Urinary bladder (tissue), 3 donors: ENCODE measurements at regions not wholly inside any gene's neighbourhood (a gene's known extent, or its start where the extent isn't known, plus 50 kb on each side); places are given as distances from the start of the nearest gene placed in this dataset.

Experiments used
- DNase-seq: peaks from one replicate; pipeline ENCODE4 v3.0.0-alpha.2; 2015; ENCODE audit errors: extremely low spot score
- H3K27ac ChIP-seq: one replicate; pipeline ENCODE4 v1.5.1; 2013; ENCODE audit warnings: low read depth, mild to moderate bottlenecking, moderate library complexity
- H3K36me3 ChIP-seq: one replicate; pipeline ENCODE4 v1.6.1; 2013; ENCODE audit warnings: mild to moderate bottlenecking, moderate library complexity; ENCODE audit not compliant: insufficient read depth
- H3K4me1 ChIP-seq: one replicate; pipeline ENCODE4 v1.6.1; 2013; ENCODE audit warnings: mild to moderate bottlenecking, moderate library complexity; ENCODE audit not compliant: insufficient read depth
- H3K4me3 ChIP-seq: one replicate; pipeline ENCODE4 v1.5.1; 2013; ENCODE audit warnings: low read depth, low read length
- WGBS: extraction: QIAGEN DNeasy Blood & Tissue Kit; methylation state at CpG from one replicate; pipeline ENCODE4 v1.1.7; 2013; 5-methylcytosine and 5-hydroxymethylcytosine counted together
- donor health status: healthy with polysubstance abuse.
- donor health status: healthy.

GRCh38 chr4:32010221-32010620, 1290.1 kb downstream of the PCDH7 start:
- Histone ChIP-seq H3K27ac (no peak overlapping the region), H3K36me3 (no peaks in the 10 kb centered on the region), H3K4me1 (no peaks in the 10 kb centered on the region), H3K4me3 (no peak overlapping the region)
- WGBS, result 94% methylated on average over 3 of the region's 3 CpGs
- DNase-seq, result no peak

- no peaks in the 10 kb centered on the region for H3K4me1 ChIP-seq
- H3K27ac ChIP-seq, result no peak overlapping the region
- no peaks in the 10 kb centered on the region for H3K36me3 ChIP-seq
- H3K4me3 ChIP-seq, result no peak overlapping the region
- no peak for DNase-seq
- 73% methylated on average over 1 of the region's 1 CpG for WGBS
These were observed 1301.9 kb downstream of the PCDH7 start for GRCh38 chr4:32022071-32022470.

- Histone ChIP-seq H3K4me1 (no peaks in the 10 kb centered on the region), H3K27ac (no peak overlapping the region), H3K4me3 (no peak overlapping the region), H3K36me3 (no peaks in the 10 kb centered on the region)
- no peak for DNase-seq
- 87% methylated on average over 5 of the region's 5 CpGs for WGBS
These were observed 1305.8 kb downstream of the PCDH7 start for GRCh38 chr4:32025851-32026459.

- DNase-seq, result no peak
- H3K4me1 ChIP-seq, result no peaks in the 10 kb centered on the region
- no peak overlapping the region for H3K4me3 ChIP-seq
- no peaks in the 10 kb centered on the region for H3K36me3 ChIP-seq
- H3K27ac ChIP-seq, result no peak overlapping the region
These were observed 1310.2 kb downstream of the PCDH7 start for GRCh38 chr4:32030406-32030805.

GRCh38 chr4:32031026-32031425, 1310.9 kb downstream of the PCDH7 start:
- H3K4me3 ChIP-seq, result no peak overlapping the region
- no peaks in the 10 kb centered on the region for H3K4me1 ChIP-seq
- WGBS, result 78% methylated on average over 2 of the region's 2 CpGs
- H3K36me3 ChIP-seq, result no peaks in the 10 kb centered on the region
- no peak overlapping the region for H3K27ac ChIP-seq
- no peak for DNase-seq

- H3K36me3 ChIP-seq, result no peaks in the 10 kb centered on the region
- 93% methylated on average over 5 of the region's 5 CpGs for WGBS
- no peaks in the 10 kb centered on the region for H3K4me1 ChIP-seq
- H3K27ac ChIP-seq, result no peak overlapping the region
- H3K4me3 ChIP-seq, result no peak overlapping the region
- DNase-seq, result no peak
These were observed 1312.0 kb downstream of the PCDH7 start for GRCh38 chr4:32032136-32032672.

- no peak overlapping the region for H3K4me3 ChIP-seq
- no peaks in the 10 kb centered on the region for H3K4me1 ChIP-seq
- WGBS, result 45% methylated on average over 1 of the region's 1 CpG
- no peaks in the 10 kb centered on the region for H3K36me3 ChIP-seq
- no peak overlapping the region for H3K27ac ChIP-seq
- no peak for DNase-seq
These were observed 1317.2 kb downstream of the PCDH7 start for GRCh38 chr4:32037399-32037798.

- WGBS, result 12% methylated on average over 2 of the region's 2 CpGs
- no peak for DNase-seq
- no peaks in the 10 kb centered on the region for H3K36me3 ChIP-seq
- no peak overlapping the region for H3K27ac ChIP-seq
- no peaks in the 10 kb centered on the region for H3K4me1 ChIP-seq
- H3K4me3 ChIP-seq, result no peak overlapping the region
These were observed 1322.5 kb downstream of the PCDH7 start for GRCh38 chr4:32042486-32043247.

GRCh38 chr4:32043248-32043633, 1323.1 kb downstream of the PCDH7 start:
- WGBS, result 33% methylated on average over 2 of the region's 2 CpGs
- Histone ChIP-seq H3K27ac (no peak overlapping the region), H3K4me1 (no peaks in the 10 kb centered on the region), H3K4me3 (no peak overlapping the region), H3K36me3 (no peaks in the 10 kb centered on the region)
- DNase-seq, result no peak

GRCh38 chr4:32061916-32062315, 1341.7 kb downstream of the PCDH7 start:
- H3K27ac ChIP-seq, result no peak overlapping the region
- H3K4me1 ChIP-seq, result no peaks in the 10 kb centered on the region
- H3K4me3 ChIP-seq, result no peak overlapping the region
- no peak for DNase-seq
- 92% methylated on average over 2 of the region's 2 CpGs for WGBS
- H3K36me3 ChIP-seq, result no peaks in the 10 kb centered on the region

- peak; percentile 47 for DNase-seq
- WGBS, result 45% methylated on average over 2 of the region's 2 CpGs
These were observed 1353.4 kb downstream of the PCDH7 start for GRCh38 chr4:32073542-32073941.

GRCh38 chr4:32087211-32087610, 1367.0 kb downstream of the PCDH7 start:
- H3K4me3 ChIP-seq, result no peak overlapping the region
- no peaks in the 10 kb centered on the region for H3K36me3 ChIP-seq

More at GRCh38 chr4:32073542-32073941, 1353.4 kb downstream of the PCDH7 start:
- no peak overlapping the region for H3K27ac ChIP-seq
- H3K4me1 ChIP-seq, result no peaks in the 10 kb centered on the region
- H3K4me3 ChIP-seq, result no peak overlapping the region
- H3K36me3 ChIP-seq, result no peaks in the 10 kb centered on the region

GRCh38 chr4:32094987-32095386, 1374.8 kb downstream of the PCDH7 start:
- Histone ChIP-seq H3K27ac (no peak overlapping the region), H3K4me1 (no peaks in the 10 kb centered on the region), H3K36me3 (no peaks in the 10 kb centered on the region), H3K4me3 (no peak overlapping the region)
- 95% methylated on average over 2 of the region's 2 CpGs for WGBS
- no peak for DNase-seq

More at GRCh38 chr4:32087211-32087610, 1367.0 kb downstream of the PCDH7 start:
- Histone ChIP-seq H3K27ac (no peak overlapping the region), H3K4me1 (no peaks in the 10 kb centered on the region)
- 84% methylated on average over 2 of the region's 2 CpGs for WGBS
- DNase-seq, result no peak

- H3K4me3 ChIP-seq, result no peak overlapping the region
- 75% methylated on average over 1 of the region's 1 CpG for WGBS
- H3K36me3 ChIP-seq, result no peaks in the 10 kb centered on the region
- no peaks in the 10 kb centered on the region for H3K4me1 ChIP-seq
- no peak for DNase-seq
- no peak overlapping the region for H3K27ac ChIP-seq
These were observed 1382.7 kb downstream of the PCDH7 start for GRCh38 chr4:32102896-32103295.
